CD4-positive, CD25-positive, alpha-beta regulatory T cell (primary cell): ENCODE measurements at regions not wholly inside any gene's neighbourhood (a gene's known extent, or its start where the extent isn't known, plus 50 kb on each side); places are given as distances from the start of the nearest gene placed in this dataset.

ENCODE experiments used
- ATAC-seq, 2 donors: fragments of 150-1000 bp; cut with Tn5 transposase; one replicate each; pipeline ENCODE4 v1.10.0; 2021; ENCODE audit warnings: low read depth in 2 of 2, moderate number of reproducible peaks in 2 of 2, moderate library complexity in 1 of 2
- DNase-seq, 3 donors: peaks; one replicate each; pipeline versions ENCODE4 v3.0.0 to v3.0.0-alpha.2; 2012 to 2022; ENCODE audit warnings: mixed read lengths in 1 of 3
- H3K27ac ChIP-seq: one replicate; pipeline ENCODE4 v1.7.0; 2013; ENCODE audit warnings: mild to moderate bottlenecking, low read length; ENCODE audit not compliant: insufficient read depth, poor library complexity, severe bottlenecking
- H3K27me3 ChIP-seq: one replicate; pipeline ENCODE4 v1.7.0; 2013; ENCODE audit warnings: low read length; ENCODE audit not compliant: control insufficient read depth, insufficient read depth
- H3K36me3 ChIP-seq: one replicate; pipeline ENCODE4 v1.7.0; 2013; ENCODE audit warnings: mild to moderate bottlenecking, low read length, moderate library complexity; ENCODE audit not compliant: control insufficient read depth, insufficient read depth
- H3K4me1 ChIP-seq: 2 replicates; pipeline ENCODE4 v1.7.0; 2013; ENCODE audit warnings: mild to moderate bottlenecking, low read length; ENCODE audit not compliant: insufficient read depth, control insufficient read depth, poor library complexity, severe bottlenecking
- H3K4me3 ChIP-seq: one replicate; pipeline ENCODE4 v1.7.0; 2013; ENCODE audit warnings: low read depth, mild to moderate bottlenecking, low read length, moderate library complexity
- H3K9me3 ChIP-seq, 2 experiments: 1 replicate in 1 of 2; 2 replicates in 1 of 2; pipeline ENCODE4 v1.7.0; 2013; ENCODE audit warnings: low read length in 2 of 2, mild to moderate bottlenecking in 1 of 2, moderate library complexity in 1 of 2; ENCODE audit not compliant: control insufficient read depth in 2 of 2
- H3K27ac Mint-ChIP-seq, 3 donors: one replicate each; pipeline ENCODE4 v1.8.0; 2020 to 2022; ENCODE audit warnings: mild to moderate bottlenecking in 3 of 3, mixed read lengths in 3 of 3, moderate library complexity in 2 of 3
- H3K27me3 Mint-ChIP-seq: one replicate; pipeline ENCODE4 v1.8.0; 2022; ENCODE audit warnings: mild to moderate bottlenecking, mixed read lengths
- H3K36me3 Mint-ChIP-seq: one replicate; pipeline ENCODE4 v1.8.0; 2020; ENCODE audit warnings: mixed read lengths
- H3K4me1 Mint-ChIP-seq, 4 donors: one replicate each; pipeline ENCODE4 v1.8.0; 2020 to 2022; ENCODE audit warnings: mixed read lengths in 4 of 4, mild to moderate bottlenecking in 1 of 4
- H3K4me3 Mint-ChIP-seq, 4 donors: one replicate each; pipeline ENCODE4 v1.8.0; 2020 to 2022; ENCODE audit warnings: mild to moderate bottlenecking in 4 of 4, mixed read lengths in 4 of 4, moderate library complexity in 3 of 4
- H3K9me3 Mint-ChIP-seq, 7 donors: one replicate each; pipeline ENCODE4 v1.8.0; 2020 to 2022; ENCODE audit warnings: mixed read lengths in 7 of 7, mild to moderate bottlenecking in 3 of 7, moderate library complexity in 2 of 7

DNA sequence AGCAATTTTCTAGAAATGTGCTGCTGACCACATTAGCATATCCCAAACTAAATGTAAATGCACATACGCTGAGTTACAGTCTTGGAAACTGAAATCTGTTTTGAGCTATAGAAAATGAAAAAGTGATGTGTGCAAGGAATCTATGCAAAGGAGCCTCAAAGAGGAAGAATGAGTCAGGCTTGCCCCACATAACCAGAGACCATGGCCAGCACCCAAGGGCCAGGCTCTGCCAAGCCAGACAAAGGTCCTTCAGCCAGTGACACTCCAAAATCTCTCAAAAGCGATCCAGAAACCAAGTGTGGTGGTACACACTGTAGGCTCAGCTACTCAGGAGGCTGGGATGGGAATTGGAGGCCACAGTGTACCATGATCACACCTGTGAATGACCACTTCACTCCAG, 195.2 kb downstream of the TOMM20 start:
- Mint-ChIP-seq H3K4me1 (peaks cover 0 to 7% (median 2%) of the 10 kb centered on the region in 4 donors), H3K4me3 (no peak overlapping the region), H3K27me3 (no peaks in the 10 kb centered on the region), H3K27ac (no peak overlapping the region), H3K9me3 (no peaks in the 10 kb centered on the region), H3K36me3 (no peaks in the 10 kb centered on the region)
- Histone ChIP-seq H3K4me1 (no peaks in the 10 kb centered on the region), H3K36me3 (no peaks in the 10 kb centered on the region), H3K27ac (no peak overlapping the region), H3K27me3 (no peaks in the 10 kb centered on the region), H3K4me3 (no peak overlapping the region), H3K9me3 (no peaks in the 10 kb centered on the region)
- no peak for DNase-seq
- ATAC-seq, result peak in 1 of 2 donors; percentile 20

DNA sequence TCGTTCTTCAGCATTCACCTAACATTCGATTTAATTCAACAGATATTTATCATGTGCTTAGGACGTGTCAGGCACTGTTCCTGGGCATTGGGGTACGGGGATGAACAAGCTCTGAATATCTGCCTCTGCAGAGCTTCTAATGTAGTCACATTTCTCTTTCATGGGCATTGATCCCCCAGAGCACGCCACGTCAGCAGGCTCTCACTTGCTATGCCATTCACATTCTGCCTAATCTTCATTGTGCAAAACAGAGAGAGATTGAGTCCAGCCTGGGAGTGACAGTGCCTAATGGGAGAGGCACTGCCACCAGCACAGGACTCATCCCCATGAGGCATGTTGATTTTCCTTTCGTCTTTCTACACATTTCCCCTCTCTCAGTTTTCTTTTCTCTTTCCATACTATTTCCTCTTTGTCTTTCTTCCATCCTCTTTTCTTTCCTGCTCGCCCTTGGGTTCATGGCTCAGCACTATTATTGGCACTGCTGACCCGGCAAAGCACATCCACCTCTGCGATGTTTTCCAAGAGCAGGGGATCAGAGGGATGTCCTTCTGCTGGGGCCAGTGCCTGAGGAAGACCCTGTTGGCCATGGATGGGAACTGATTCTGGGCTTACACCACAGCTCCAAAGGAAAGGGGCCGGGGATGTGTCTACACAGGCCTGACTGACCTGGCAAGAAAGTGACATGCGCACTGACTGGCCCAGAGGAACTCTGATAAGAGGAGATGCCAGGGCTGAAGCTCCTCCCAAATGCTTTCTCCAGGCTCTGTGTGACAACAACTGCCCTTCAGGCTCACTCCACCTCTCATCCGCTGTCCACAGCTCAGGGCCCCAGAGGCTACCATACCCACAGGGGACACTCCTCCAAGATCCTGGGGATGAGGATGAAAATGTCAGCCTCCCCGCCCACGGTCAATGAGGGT, 195.9 kb downstream of the TOMM20 start:
- Mint-ChIP-seq H3K4me1 (peaks cover 0 to 13% (median 8%) of the 10 kb centered on the region in 4 donors), H3K9me3 (no peaks in the 10 kb centered on the region), H3K36me3 (no peaks in the 10 kb centered on the region), H3K27me3 (no peaks in the 10 kb centered on the region), H3K27ac (peak overlapping the region in 1 of 3 donors; percentile 38), H3K4me3 (no peak overlapping the region)
- no peaks in the 10 kb centered on the region for H3K9me3 ChIP-seq
- no peaks in the 10 kb centered on the region for H3K4me1 ChIP-seq
- no peak overlapping the region for H3K4me3 ChIP-seq
- no peaks in the 10 kb centered on the region for H3K27me3 ChIP-seq
- no peak overlapping the region for H3K27ac ChIP-seq
- H3K36me3 ChIP-seq, result no peaks in the 10 kb centered on the region
- DNase-seq (no peak), ATAC-seq (no peak)

DNA sequence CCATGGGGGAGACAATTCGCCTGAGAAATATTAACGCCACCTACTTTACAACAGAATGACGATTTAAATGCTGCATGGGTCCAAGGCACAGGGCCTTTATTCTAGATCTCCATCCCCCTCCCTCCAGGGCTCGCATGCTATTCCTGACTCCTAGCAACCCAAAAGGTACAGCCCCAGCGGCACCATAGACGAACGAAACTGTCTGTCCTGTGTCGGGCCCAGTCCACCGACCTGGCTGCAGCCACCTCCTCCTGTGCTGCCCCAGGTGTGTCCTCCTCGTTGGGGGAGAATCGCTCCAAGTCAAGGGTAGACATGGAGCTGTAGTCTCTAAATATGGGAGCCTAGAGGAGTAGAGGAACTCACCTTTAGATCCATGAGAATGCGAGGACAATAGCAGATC, 196.5 kb downstream of the TOMM20 start:
- Histone ChIP-seq H3K27me3 (no peaks in the 10 kb centered on the region), H3K4me1 (peaks cover 4% of the 10 kb centered on the region), H3K36me3 (no peaks in the 10 kb centered on the region), H3K4me3 (no peak overlapping the region), H3K27ac (no peak overlapping the region), H3K9me3 (no peaks in the 10 kb centered on the region)
- H3K36me3 Mint-ChIP-seq, result no peaks in the 10 kb centered on the region
- no peaks in the 10 kb centered on the region for H3K9me3 Mint-ChIP-seq
- H3K27ac Mint-ChIP-seq, result no peak overlapping the region
- ATAC-seq, result no peak
- DNase-seq, result no peak
- H3K27me3 Mint-ChIP-seq, result no peaks in the 10 kb centered on the region
- peaks cover under 1 to 18% (median 14%) of the 10 kb centered on the region in 4 donors for H3K4me1 Mint-ChIP-seq
- H3K4me3 Mint-ChIP-seq, result no peak overlapping the region

DNA sequence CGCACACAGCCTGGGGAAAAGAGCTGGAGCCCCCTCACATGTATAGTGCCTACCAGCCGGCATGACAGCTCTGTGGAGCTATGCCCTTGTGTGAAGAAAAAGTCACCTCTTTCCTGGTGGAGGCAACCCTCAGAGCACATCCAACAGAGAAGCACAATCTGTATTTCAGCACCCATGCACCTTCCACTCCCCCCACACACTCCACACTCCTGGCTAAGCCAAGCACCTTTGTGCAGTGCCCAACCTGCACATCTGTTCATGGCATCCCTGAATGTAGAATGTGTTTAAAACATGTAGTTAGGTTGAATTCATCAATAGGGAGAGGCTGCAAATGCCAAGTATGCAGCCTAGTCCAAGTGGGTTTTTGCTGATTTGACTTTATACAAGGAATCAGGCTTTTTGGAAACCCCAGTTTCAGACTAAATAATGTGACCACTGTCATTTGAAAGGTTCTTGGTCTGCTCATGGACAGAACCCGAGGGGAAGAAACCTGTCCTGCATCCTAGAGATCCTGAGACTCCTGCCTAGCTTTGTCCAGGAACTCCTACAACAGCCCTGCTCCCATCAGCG, 197.1 kb downstream of the TOMM20 start:
- Mint-ChIP-seq H3K36me3 (no peaks in the 10 kb centered on the region), H3K27me3 (no peaks in the 10 kb centered on the region), H3K4me3 (no peak overlapping the region), H3K4me1 (peaks cover 7 to 24% (median 20%) of the 10 kb centered on the region in 4 donors), H3K27ac (no peak overlapping the region), H3K9me3 (no peaks in the 10 kb centered on the region)
- Histone ChIP-seq H3K4me1 (peaks cover 10% of the 10 kb centered on the region), H3K9me3 (no peaks in the 10 kb centered on the region), H3K4me3 (no peak overlapping the region), H3K27ac (no peak overlapping the region), H3K36me3 (no peaks in the 10 kb centered on the region), H3K27me3 (no peaks in the 10 kb centered on the region)
- no peak for ATAC-seq
- no peak for DNase-seq

DNA sequence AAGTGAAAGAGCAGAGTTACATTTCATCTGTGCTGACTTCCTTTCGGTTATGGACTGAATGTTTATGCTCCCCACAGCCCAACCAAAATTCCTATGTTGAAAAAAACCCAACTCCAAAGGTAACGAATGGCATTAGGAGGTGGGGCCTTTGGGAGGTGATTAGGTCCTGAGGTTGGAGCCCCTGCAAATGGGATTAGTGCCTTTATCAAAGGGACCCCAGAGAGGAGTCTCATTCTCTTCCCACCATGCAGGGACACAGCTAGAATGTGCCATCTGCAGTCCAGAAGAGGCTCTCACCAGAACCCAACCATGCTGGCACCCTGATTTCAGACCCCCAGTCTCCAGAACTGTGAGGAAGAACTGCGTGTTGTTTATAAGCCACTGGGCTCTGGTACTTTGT, 199.3 kb downstream of the TOMM20 start:
- Mint-ChIP-seq H3K36me3 (no peaks in the 10 kb centered on the region), H3K27ac (no peak overlapping the region), H3K4me3 (peak overlapping the region in 1 of 4 donors; percentile 3), H3K4me1 (peaks cover 15 to 43% (median 35%) of the 10 kb centered on the region in 4 donors), H3K27me3 (no peaks in the 10 kb centered on the region), H3K9me3 (no peaks in the 10 kb centered on the region)
- Histone ChIP-seq H3K36me3 (no peaks in the 10 kb centered on the region), H3K4me3 (no peak overlapping the region), H3K9me3 (no peaks in the 10 kb centered on the region), H3K4me1 (peaks cover 20% of the 10 kb centered on the region), H3K27me3 (no peaks in the 10 kb centered on the region), H3K27ac (no peak overlapping the region)
- DNase-seq, result no peak
- ATAC-seq, result no peak

DNA sequence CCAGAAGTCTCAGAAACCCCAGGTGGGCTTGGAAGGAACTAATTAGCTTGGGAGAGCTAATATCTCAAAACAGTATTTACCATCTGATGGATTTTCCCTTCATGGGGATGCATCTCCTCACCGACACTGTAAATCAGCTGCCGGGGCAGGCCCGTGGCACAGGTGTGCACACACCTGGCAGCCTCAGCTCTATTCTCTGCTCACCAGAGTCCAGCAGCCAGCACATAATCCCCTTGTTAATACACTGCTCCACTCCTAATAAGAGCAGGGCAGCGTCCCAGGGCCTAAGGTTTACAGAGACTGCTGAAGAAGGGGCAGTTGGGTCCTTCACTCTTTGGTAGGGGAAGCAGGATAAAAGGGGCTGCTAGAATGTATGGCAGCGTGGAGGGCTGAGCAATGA, 200.0 kb downstream of the TOMM20 start:
- no peak overlapping the region for H3K27ac ChIP-seq
- H3K4me3 ChIP-seq, result no peak overlapping the region
- ATAC-seq (no peak), DNase-seq (no peak)
- H3K27me3 Mint-ChIP-seq, result no peaks in the 10 kb centered on the region
- H3K27ac Mint-ChIP-seq, result peak overlapping the region; percentile 13 to 85 (median 18)
- peaks cover 20% of the 10 kb centered on the region for H3K4me1 ChIP-seq
- H3K4me1 Mint-ChIP-seq, result peaks cover 15 to 48% (median 35%) of the 10 kb centered on the region in 4 donors
- H3K36me3 Mint-ChIP-seq, result no peaks in the 10 kb centered on the region
- no peaks in the 10 kb centered on the region for H3K9me3 Mint-ChIP-seq
- H3K36me3 ChIP-seq, result no peaks in the 10 kb centered on the region
- no peaks in the 10 kb centered on the region for H3K9me3 ChIP-seq
- H3K4me3 Mint-ChIP-seq, result no peak overlapping the region
- H3K27me3 ChIP-seq, result no peaks in the 10 kb centered on the region

DNA sequence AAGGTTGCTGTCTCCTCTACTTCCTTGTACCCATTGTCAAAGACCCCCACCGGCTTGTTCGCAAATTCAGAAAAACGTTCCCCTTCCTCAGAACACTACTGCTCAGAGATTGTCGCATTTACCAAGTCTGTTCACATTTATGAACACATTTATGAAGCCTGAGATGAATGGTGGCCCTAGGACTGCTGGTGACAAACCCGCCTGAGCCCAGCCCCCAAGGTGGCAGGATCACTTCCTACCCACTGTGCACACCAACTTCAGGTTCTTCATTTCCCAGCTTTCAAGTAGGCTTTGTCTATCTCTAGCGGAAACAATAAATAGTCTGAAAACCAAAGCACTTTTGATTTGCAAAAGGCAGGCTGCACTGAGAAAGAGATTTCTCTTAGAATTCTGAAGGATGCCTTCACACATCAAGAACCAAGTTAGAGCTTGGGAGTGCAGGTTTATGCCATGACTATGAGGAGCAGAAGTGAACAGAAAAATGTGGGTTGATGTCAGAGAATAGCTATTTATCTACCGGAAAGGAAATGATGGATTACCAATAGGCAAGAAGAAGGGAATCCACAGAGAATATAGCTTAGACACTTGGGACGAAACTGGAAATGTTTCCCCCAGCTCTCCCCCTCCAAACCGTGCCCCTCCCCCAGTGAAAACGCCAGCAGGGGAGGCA, 200.5 kb downstream of the TOMM20 start:
- peak overlapping the region; percentile 67 to 85 (median 79) for H3K4me3 Mint-ChIP-seq
- Histone ChIP-seq H3K27me3 (no peaks in the 10 kb centered on the region), H3K4me1 (peaks cover 20% of the 10 kb centered on the region), H3K36me3 (no peaks in the 10 kb centered on the region), H3K4me3 (no peak overlapping the region), H3K9me3 (no peaks in the 10 kb centered on the region), H3K27ac (no peak overlapping the region)
- H3K36me3 Mint-ChIP-seq, result peaks cover 4% of the 10 kb centered on the region
- H3K4me1 Mint-ChIP-seq, result peaks cover 15 to 48% (median 36%) of the 10 kb centered on the region in 4 donors
- H3K27me3 Mint-ChIP-seq, result no peaks in the 10 kb centered on the region
- H3K9me3 Mint-ChIP-seq, result no peaks in the 10 kb centered on the region
- H3K27ac Mint-ChIP-seq, result peak overlapping the region; percentile 18 to 85 (median 84)
- DNase-seq (peak in 1 of 3 donors; percentile 11), ATAC-seq (no peak)
